Small intestine (tissue), 7 donors: ENCODE measurements at regions not wholly inside any gene's neighbourhood (a gene's known extent, or its start where the extent isn't known, plus 50 kb on each side); places are given as distances from the start of the nearest gene placed in this dataset.
A peak's percentile ranks its signal among the peaks of the same experiment; 100 is the strongest.

Experiments used
- DNase-seq, 2 donors: peaks; one replicate each; pipeline versions ENCODE4 v3.0.0 to v3.0.0-alpha.2; 2013
- FAIRE-seq: peaks from 2 replicates; lab custom pipeline; 2012; peaks lifted over from hg19 to GRCh38; lab: Jason Lieb, UNC
- H3K27ac ChIP-seq, 3 donors: one replicate each; pipeline ENCODE4 v1.5.1; 2013; ENCODE audit warnings: low read length in 2 of 3, mild to moderate bottlenecking in 2 of 3, control low read depth in 1 of 3, inconsistent platforms in 1 of 3, low read depth in 1 of 3, moderate library complexity in 1 of 3
- H3K27me3 ChIP-seq, 3 donors: one replicate each; pipeline ENCODE4 v1.6.1; 2013; ENCODE audit warnings: low read length in 3 of 3, inconsistent platforms in 1 of 3; ENCODE audit not compliant: control insufficient read depth in 3 of 3, insufficient read depth in 3 of 3
- H3K36me3 ChIP-seq, 3 donors: one replicate each; pipeline ENCODE4 v1.6.1; 2013; ENCODE audit warnings: low read length in 3 of 3, inconsistent platforms in 1 of 3, low read depth in 1 of 3, mild to moderate bottlenecking in 1 of 3, moderate library complexity in 1 of 3; ENCODE audit not compliant: control insufficient read depth in 3 of 3, insufficient read depth in 2 of 3
- H3K4me1 ChIP-seq, 3 donors: one replicate each; pipeline ENCODE4 v1.6.1; 2013; ENCODE audit warnings: low read length in 2 of 3, inconsistent platforms in 1 of 3, low read depth in 1 of 3, mild to moderate bottlenecking in 1 of 3, moderate library complexity in 1 of 3; ENCODE audit not compliant: control insufficient read depth in 3 of 3, insufficient read depth in 2 of 3
- H3K4me3 ChIP-seq, 3 donors: one replicate each; pipeline ENCODE4 v1.5.1; 2013; ENCODE audit warnings: low read length in 3 of 3, control low read depth in 1 of 3, inconsistent platforms in 1 of 3, low read depth in 1 of 3, mild to moderate bottlenecking in 1 of 3, moderate library complexity in 1 of 3
- H3K9me3 ChIP-seq, 2 donors: one replicate each; pipeline ENCODE4 v1.6.1; 2013; ENCODE audit warnings: low read depth in 1 of 2, low read length in 1 of 2; ENCODE audit not compliant: control insufficient read depth in 2 of 2, insufficient read depth in 1 of 2
- WGBS, 3 donors: extraction: QIAGEN DNeasy Blood & Tissue Kit; methylation state at CpG; one replicate each; pipeline ENCODE4 v1.1.7; 2013; 5-methylcytosine and 5-hydroxymethylcytosine counted together
- donor health status: healthy with polysubstance abuse.
- donor health status: control.
- donor health status: control.
- donor health status: Bipolar disorder and iron deficiency.
- donor health status: healthy.

- peaks cover 0 to 4% (median 0%) of the 10 kb centered on the region in 3 donors for H3K27me3 ChIP-seq
- no peak for FAIRE-seq
- no peaks in the 10 kb centered on the region for H3K9me3 ChIP-seq
- H3K36me3 ChIP-seq, result no peaks in the 10 kb centered on the region
- H3K4me3 ChIP-seq, result no peak overlapping the region
- WGBS, 3 donors, result 28 to 59% (median 39%) methylated on average over 1 of the region's 1 CpG
- H3K27ac ChIP-seq, result no peak overlapping the region
- DNase-seq, result no peak
- no peaks in the 10 kb centered on the region for H3K4me1 ChIP-seq
Measured at GRCh38 chr12:130027798-130028197, 124.0 kb upstream of the TMEM132D start.

- 81 to 91% (median 87%) methylated on average over 13 of the region's 13 CpGs for WGBS, 3 donors
- FAIRE-seq, result no peak
- H3K27me3 ChIP-seq, result peaks cover 0 to 4% (median 0%) of the 10 kb centered on the region in 3 donors
Measured at GRCh38 chr12:130029151-130029550, 125.3 kb upstream of the TMEM132D start.

GRCh38 chr12:130031041-130031440 lies 127.2 kb upstream of the TMEM132D start:
- no peak for DNase-seq
- Histone ChIP-seq H3K4me1 (no peaks in the 10 kb centered on the region), H3K27me3 (peaks cover 0 to 4% (median 2%) of the 10 kb centered on the region in 3 donors), H3K27ac (no peak overlapping the region), H3K9me3 (no peaks in the 10 kb centered on the region), H3K4me3 (no peak overlapping the region), H3K36me3 (no peaks in the 10 kb centered on the region)
- WGBS, 3 donors, result 82 to 83% (median 83%) methylated on average over 15 of the region's 15 CpGs
- FAIRE-seq, result no peak

More at GRCh38 chr12:130029151-130029550, 125.3 kb upstream of the TMEM132D start:
- no peak overlapping the region for H3K27ac ChIP-seq
- no peak overlapping the region for H3K4me3 ChIP-seq
- no peak for DNase-seq
- no peaks in the 10 kb centered on the region for H3K4me1 ChIP-seq
- H3K36me3 ChIP-seq, result no peaks in the 10 kb centered on the region
- no peaks in the 10 kb centered on the region for H3K9me3 ChIP-seq

- Histone ChIP-seq H3K36me3 (no peaks in the 10 kb centered on the region), H3K27me3 (peaks cover 0 to 4% (median 2%) of the 10 kb centered on the region in 3 donors), H3K4me1 (no peaks in the 10 kb centered on the region), H3K9me3 (no peaks in the 10 kb centered on the region), H3K27ac (no peak overlapping the region), H3K4me3 (no peak overlapping the region)
- WGBS, 3 donors, result 6 to 13% (median 8%) methylated on average over 12 of the region's 12 CpGs
- no peak for FAIRE-seq
- peak; percentile 40 to 56 for DNase-seq
Measured at GRCh38 chr12:130031571-130032189, 127.9 kb upstream of the TMEM132D start.

DNA sequence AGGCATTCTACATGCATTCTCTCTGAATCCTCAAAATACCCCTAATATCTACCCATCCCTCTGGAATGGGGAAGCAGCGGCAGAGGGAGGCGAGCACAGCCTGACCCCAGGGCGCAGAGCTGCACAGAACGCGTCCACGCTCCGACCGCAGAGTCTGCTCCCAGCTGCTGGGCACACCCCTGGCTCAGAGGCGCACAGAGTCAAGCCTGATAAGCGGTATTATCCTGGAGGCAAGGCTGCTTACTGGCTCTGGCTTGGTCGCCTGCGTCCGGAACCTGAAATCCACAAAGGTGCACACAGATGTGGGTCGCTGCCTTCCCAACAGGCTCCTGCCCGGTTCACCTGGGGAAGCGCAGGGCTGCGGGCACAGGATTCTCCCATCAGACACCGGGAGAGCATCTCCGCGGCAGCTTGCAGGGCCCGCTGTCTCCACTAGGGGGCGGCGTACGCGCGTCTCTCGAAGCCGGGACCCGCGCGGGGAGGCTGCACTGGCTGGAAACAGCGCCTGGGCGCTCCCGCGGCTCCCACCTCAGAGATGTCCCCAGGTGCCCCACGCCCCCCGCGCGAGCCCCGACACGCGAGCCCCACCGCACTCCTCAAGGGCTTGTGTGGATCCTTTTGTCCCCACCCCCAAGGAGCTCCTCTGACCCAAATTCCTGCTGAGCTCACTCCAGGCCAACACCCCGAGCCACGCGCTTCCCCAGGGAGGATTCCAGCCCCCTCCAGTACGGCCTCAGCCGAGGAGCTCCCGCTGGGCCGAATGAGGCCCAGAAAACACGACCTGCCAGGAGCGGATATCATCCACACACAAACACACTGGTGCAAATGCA lies 120.1 kb upstream of the FZD10 start:
- DNase-seq (peak in 1 of 2 donors; percentile 43), FAIRE-seq (no peak)
- Histone ChIP-seq H3K9me3 (no peaks in the 10 kb centered on the region), H3K36me3 (no peaks in the 10 kb centered on the region), H3K27me3 (peaks cover 0 to 23% (median 6%) of the 10 kb centered on the region in 3 donors), H3K4me1 (no peaks in the 10 kb centered on the region), H3K27ac (no peak overlapping the region), H3K4me3 (no peak overlapping the region)
- WGBS, 3 donors, result 16 to 30% (median 30%) methylated on average over 40 to 52 of the region's 52 CpGs

GRCh38 chr12:130043685-130044406 lies 118.4 kb upstream of the FZD10 start:
- H3K27ac ChIP-seq, result no peak overlapping the region

GRCh38 chr12:130044991-130045621 lies 117.2 kb upstream of the FZD10 start:
- DNase-seq, result peak in 1 of 2 donors; percentile 22
- 12 to 14% (median 13%) methylated on average over 22 of the region's 22 CpGs for WGBS, 3 donors
- no peak overlapping the region for H3K27ac ChIP-seq

More at GRCh38 chr12:130043685-130044406, 118.4 kb upstream of the FZD10 start:
- no peak for DNase-seq
- H3K4me3 ChIP-seq, result no peak overlapping the region
- no peaks in the 10 kb centered on the region for H3K36me3 ChIP-seq
- peaks cover 0 to 23% (median 6%) of the 10 kb centered on the region in 3 donors for H3K27me3 ChIP-seq
- FAIRE-seq, result no peak
- 68 to 77% (median 77%) methylated on average over 13 of the region's 13 CpGs for WGBS, 3 donors
- H3K9me3 ChIP-seq, result no peaks in the 10 kb centered on the region
- no peaks in the 10 kb centered on the region for H3K4me1 ChIP-seq

GRCh38 chr12:130049666-130050065 lies 112.6 kb upstream of the FZD10 start:
- H3K27me3 ChIP-seq, result peaks cover 0 to 13% (median 12%) of the 10 kb centered on the region in 3 donors

More at GRCh38 chr12:130044991-130045621, 117.2 kb upstream of the FZD10 start:
- H3K4me1 ChIP-seq, result no peaks in the 10 kb centered on the region
- no peaks in the 10 kb centered on the region for H3K9me3 ChIP-seq
- no peaks in the 10 kb centered on the region for H3K36me3 ChIP-seq
- peaks cover 0 to 23% (median 6%) of the 10 kb centered on the region in 3 donors for H3K27me3 ChIP-seq
- FAIRE-seq, result no peak
- no peak overlapping the region for H3K4me3 ChIP-seq

More at GRCh38 chr12:130049666-130050065, 112.6 kb upstream of the FZD10 start:
- DNase-seq (no peak), FAIRE-seq (no peak)
- 69 to 77% (median 71%) methylated on average over 12 of the region's 12 CpGs for WGBS, 3 donors
- Histone ChIP-seq H3K4me3 (no peak overlapping the region), H3K27ac (no peak overlapping the region), H3K36me3 (no peaks in the 10 kb centered on the region), H3K4me1 (no peaks in the 10 kb centered on the region), H3K9me3 (no peaks in the 10 kb centered on the region)
